GM12864 (cell line): ENCODE measurements at regions not wholly inside any gene's neighbourhood (a gene's known extent, or its start where the extent isn't known, plus 50 kb on each side); places are given as distances from the start of the nearest gene placed in this dataset.

Source experiments
- DNase-seq: peaks from one replicate; pipeline ENCODE4 v3.0.0-alpha.2; 2011; ENCODE audit warnings: low read depth
- H3K4me3 ChIP-seq: 2 replicates; pipeline ENCODE4 v1.5.1; 2011; ENCODE audit warnings: mild to moderate bottlenecking, low read depth, low read length, control low read depth
- TF ChIP-seq, protein P1 (sequence below): IDR thresholded peaks from 2 replicates; pipeline ENCODE4 v1.5.1; 2011; ENCODE audit warnings: low read depth, mild to moderate bottlenecking, moderate library complexity, low read length, control low read depth, inconsistent platforms; ENCODE audit errors: missing control alignments

DNA sequence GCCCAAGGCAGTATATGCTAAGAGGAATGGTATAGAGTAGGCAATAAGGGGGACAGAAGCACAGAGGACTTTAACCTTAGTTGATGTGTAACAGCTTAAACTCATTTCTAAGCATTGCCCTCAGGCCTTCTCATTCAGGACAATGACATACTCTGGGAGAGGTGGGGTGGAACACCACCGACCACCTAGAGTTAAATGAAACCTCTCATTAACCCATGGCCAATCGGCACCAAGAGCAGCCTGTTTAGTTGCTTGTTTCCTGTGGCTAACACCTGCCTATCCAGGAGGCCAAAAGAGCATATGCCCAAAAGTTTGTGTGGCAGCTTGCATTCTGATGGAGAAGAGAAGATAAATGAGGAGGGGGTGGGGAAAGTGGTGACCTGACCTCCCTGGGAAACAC, 50.0 kb downstream of the PABIR2 start:
- no peak overlapping the region for H3K4me3 ChIP-seq
- TF ChIP-seq, protein P1, sequence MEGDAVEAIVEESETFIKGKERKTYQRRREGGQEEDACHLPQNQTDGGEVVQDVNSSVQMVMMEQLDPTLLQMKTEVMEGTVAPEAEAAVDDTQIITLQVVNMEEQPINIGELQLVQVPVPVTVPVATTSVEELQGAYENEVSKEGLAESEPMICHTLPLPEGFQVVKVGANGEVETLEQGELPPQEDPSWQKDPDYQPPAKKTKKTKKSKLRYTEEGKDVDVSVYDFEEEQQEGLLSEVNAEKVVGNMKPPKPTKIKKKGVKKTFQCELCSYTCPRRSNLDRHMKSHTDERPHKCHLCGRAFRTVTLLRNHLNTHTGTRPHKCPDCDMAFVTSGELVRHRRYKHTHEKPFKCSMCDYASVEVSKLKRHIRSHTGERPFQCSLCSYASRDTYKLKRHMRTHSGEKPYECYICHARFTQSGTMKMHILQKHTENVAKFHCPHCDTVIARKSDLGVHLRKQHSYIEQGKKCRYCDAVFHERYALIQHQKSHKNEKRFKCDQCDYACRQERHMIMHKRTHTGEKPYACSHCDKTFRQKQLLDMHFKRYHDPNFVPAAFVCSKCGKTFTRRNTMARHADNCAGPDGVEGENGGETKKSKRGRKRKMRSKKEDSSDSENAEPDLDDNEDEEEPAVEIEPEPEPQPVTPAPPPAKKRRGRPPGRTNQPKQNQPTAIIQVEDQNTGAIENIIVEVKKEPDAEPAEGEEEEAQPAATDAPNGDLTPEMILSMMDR = no peak
- no peak for DNase-seq

DNA sequence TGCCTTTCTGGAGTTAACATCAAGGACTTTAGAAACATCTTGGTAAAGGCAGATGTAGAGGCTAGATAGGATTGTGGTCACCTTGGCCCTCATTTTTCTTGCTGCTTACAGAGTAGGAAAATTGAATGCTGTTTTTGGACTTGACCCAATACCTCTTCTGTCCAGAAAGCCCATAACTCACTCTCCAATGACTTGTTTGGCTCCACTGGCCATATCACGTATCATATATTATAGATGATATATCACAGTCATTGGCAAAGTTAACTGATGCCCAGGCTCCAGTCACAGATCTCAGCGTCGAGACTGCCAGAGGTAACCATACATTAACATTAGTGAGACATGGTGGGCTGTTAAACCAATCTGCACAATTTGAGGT, 50.6 kb downstream of the PABIR2 start:
- no peak overlapping the region for H3K4me3 ChIP-seq
- TF ChIP-seq, protein P1 = no peak
- DNase-seq = no peak

DNA sequence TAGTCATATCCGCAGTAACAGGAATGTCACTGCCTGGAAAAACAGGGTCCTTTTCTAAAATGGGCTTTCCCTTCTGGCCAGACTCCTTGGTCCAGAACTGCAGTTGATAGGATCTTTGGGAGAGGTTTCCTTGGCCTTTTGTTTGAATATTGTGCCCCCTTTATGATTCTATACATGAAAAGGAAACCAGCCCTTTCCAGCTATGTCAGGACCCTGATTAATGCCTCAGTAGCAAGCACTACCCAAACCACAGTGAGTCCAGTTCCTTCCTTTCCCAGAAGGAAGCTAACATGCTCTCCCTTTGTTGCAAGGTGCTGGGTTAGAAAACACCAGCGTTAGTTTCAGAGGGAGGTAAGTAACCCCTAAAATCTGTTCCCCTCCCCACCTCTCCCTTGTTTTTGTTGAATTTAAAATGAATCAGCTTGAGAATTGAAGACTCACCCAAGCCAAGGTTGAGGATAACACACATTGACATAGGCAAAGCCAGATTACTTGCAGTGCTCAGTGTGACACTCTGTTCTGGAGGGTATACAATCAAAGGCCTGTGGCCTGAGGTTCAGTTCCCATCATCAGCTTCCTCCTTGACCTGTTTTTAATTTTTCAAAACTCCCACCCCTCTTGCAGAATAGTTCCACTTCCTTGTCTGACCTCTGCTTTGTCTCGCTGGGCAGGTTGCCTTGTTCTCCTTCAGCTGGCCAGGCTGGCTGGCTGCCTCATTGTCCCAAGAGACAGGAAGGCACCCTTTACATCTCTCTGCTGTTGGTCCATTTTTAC, 51.2 kb downstream of the PABIR2 start:
- DNase-seq = no peak
- H3K4me3 ChIP-seq = no peak overlapping the region
- TF ChIP-seq, protein P1 = no peak

DNA sequence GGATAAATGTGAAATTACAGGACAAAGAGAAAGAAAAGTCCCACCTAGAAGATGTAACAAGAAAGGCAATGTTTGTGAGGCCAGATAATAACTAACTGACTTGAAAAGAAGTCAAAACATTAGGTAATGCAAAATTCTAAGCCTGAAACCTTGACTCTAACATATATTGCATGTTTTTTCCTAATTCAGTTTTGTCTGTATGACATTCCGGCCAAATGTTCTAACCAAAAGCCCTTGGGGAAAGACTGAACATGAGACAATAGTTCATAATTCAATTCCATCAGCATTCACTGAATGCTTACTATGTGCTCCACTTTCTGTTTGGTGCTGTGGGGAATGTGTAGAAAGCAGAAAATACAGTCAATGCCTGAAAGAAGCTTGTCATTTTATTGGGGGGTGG, 53.9 kb downstream of the PABIR2 start:
- TF ChIP-seq, protein P1 = no peak
- H3K4me3 ChIP-seq = no peak overlapping the region
- no peak for DNase-seq

DNA sequence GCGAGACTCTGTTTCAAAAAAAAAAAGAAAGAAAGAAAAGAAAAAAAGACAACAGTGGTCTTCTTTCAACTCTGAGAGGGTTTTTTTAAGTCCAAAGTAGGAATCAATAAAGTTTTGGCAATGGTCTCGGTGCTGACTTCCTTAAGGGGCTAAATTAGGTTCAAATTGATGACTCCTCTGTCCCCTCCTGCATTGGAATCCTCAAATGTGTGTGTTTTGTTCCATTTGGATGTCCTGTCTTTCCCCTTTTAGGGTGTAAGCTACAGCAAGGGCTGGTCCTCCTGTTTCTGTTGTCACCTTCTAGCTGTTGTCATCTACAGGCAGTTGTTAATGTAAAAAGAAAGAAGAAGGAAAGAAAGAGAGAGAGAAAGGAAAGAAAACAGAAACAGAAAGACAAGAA, 54.4 kb downstream of the PABIR2 start:
- TF ChIP-seq, protein P1 = no peak
- no peak for DNase-seq
- no peak overlapping the region for H3K4me3 ChIP-seq

DNA sequence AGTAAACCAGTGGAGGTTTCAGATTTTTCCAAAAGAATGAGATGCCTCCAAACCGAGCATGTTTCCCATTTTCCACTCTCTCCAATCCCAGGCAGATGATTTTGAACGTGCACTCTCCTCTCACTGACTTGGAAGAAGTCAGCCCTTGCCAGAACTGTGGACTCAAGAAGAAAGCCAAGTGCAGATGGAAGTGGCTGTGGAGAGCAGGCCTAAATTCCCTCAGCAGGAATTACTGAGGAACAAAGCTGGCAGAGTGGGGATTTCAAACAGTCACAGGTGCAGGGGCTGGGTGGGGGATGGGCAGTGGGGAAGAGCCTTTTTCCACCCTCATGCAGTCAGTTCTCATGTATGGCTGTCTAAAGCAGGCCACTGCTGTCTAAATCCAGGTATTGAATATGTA, 55.3 kb downstream of the PABIR2 start:
- DNase-seq = no peak
- no peak overlapping the region for H3K4me3 ChIP-seq
- TF ChIP-seq, protein P1 = no peak
